Kidney (tissue), 13 donors: ENCODE measurements at regions not wholly inside any gene's neighbourhood (a gene's known extent, or its start where the extent isn't known, plus 50 kb on each side); places are given as distances from the start of the nearest gene placed in this dataset.

ENCODE experiments used
- DNase-seq, 5 donors: peaks; one replicate each; pipeline ENCODE4 v3.0.0-alpha.2; 2013 to 2020
- FAIRE-seq: peaks from 2 replicates; lab custom pipeline; 2012; peaks lifted over from hg19 to GRCh38; lab: Jason Lieb, UNC
- H3K27ac ChIP-seq, 2 donors: one replicate each; pipeline ENCODE4 v1.7.0; 2013; ENCODE audit warnings: low read depth in 2 of 2, low read length in 2 of 2, inconsistent platforms in 1 of 2
- H3K27me3 ChIP-seq: one replicate; pipeline ENCODE4 v1.7.1; 2013; ENCODE audit warnings: low read length, inconsistent platforms; ENCODE audit not compliant: control insufficient read depth, insufficient read depth
- H3K36me3 ChIP-seq, 3 donors: one replicate each; pipeline versions ENCODE4 v1.7.0 to v1.7.1; 2013; ENCODE audit warnings: low read length in 3 of 3, control low read depth in 1 of 3, inconsistent platforms in 1 of 3; ENCODE audit not compliant: insufficient read depth in 3 of 3, control insufficient read depth in 2 of 3
- H3K4me1 ChIP-seq, 3 donors: one replicate each; pipeline versions ENCODE4 v1.7.0 to v1.7.1; 2013; ENCODE audit warnings: low read length in 3 of 3, inconsistent platforms in 1 of 3, low read depth in 1 of 3; ENCODE audit not compliant: control insufficient read depth in 2 of 3, insufficient read depth in 2 of 3
- H3K4me3 ChIP-seq, 3 donors: one replicate each; pipeline versions ENCODE4 v1.7.0 to v1.8.1; 2013; ENCODE audit warnings: low read length in 3 of 3, control low read depth in 1 of 3, inconsistent platforms in 1 of 3
- H3K9ac ChIP-seq, 3 donors: one replicate each; pipeline versions ENCODE4 v1.7.0 to v1.7.1; 2013; ENCODE audit warnings: low read length in 3 of 3, control low read depth in 1 of 3, inconsistent platforms in 1 of 3
- H3K9me3 ChIP-seq, 3 donors: one replicate each; pipeline versions ENCODE4 v1.7.0 to v1.7.1; 2013; ENCODE audit warnings: low read length in 3 of 3, control low read depth in 1 of 3, inconsistent platforms in 1 of 3; ENCODE audit not compliant: control insufficient read depth in 2 of 3, insufficient read depth in 1 of 3
- intact Hi-C: fragments of 100-400 bp; cut with DNase I; formaldehyde crosslinking; loops from one replicate; pipeline ENCODE4 v1.11.1; 2022
- TF ChIP-seq, protein P1 (sequence below): IDR thresholded peaks from 3 replicates; pipeline ENCODE4 v1.5.1; 2012; ENCODE audit warnings: mild to moderate bottlenecking, moderate library complexity, borderline replicate concordance; ENCODE audit not compliant: insufficient read depth; ENCODE audit errors: extremely low read depth
- donor health status: control.
- donor health status: control.
- donor health status: control.
- donor health status: control.
- donor health status: control.
- donor health status: DM: yes; HTN: yes; CAD: no.
- donor health status: Normal renal cell carcinoma (clear cell type).

DNA sequence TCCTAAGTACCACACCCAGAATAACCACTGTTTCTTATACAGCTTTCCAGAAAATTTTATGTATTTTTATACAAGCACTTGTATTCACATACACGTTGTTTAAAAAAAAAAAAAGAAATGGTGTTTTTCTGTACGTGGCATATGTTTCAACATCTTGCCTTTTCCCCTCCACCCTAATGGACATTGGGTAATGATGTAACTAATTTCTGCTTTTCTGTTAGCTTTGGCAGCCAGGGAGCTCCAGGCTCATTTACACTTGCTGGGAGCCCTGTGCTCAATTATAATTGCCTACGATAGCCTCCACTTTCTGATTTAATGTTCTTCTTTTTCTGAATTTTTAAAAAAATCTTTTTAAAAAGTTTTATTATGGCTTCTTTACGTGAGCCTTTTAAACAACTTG lies 352.4 kb downstream of the UTRN start:
- FAIRE-seq (no peak), DNase-seq (no peak)
- no peaks in the 10 kb centered on the region for H3K9me3 ChIP-seq

DNA sequence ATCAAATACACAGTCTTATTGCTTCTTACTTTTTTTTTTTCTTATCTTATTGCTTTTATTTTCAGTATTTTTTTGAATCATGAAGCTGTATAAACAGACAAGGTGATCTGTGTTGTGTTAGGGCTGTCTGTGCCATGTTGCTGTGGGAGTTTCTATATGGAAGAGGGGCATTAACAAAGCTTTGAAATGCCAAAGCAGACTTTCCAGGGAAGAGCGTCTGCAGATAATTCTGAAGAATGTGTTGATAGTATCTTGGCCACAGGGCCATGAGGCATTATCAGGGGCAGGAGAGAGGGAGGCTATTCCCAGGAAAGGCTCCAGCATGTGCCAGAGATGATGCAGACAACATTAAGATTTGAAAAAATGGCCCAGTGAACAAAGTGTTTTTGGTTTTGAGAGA lies 354.5 kb downstream of the UTRN start:
- FAIRE-seq: no peak
- Histone ChIP-seq H3K4me3 (no peak overlapping the region), H3K9ac (no peak overlapping the region), H3K27ac (no peak overlapping the region), H3K27me3 (no peaks in the 10 kb centered on the region), H3K36me3 (no peaks in the 10 kb centered on the region), H3K9me3 (no peaks in the 10 kb centered on the region), H3K4me1 (no peaks in the 10 kb centered on the region)
- TF ChIP-seq, protein P1, sequence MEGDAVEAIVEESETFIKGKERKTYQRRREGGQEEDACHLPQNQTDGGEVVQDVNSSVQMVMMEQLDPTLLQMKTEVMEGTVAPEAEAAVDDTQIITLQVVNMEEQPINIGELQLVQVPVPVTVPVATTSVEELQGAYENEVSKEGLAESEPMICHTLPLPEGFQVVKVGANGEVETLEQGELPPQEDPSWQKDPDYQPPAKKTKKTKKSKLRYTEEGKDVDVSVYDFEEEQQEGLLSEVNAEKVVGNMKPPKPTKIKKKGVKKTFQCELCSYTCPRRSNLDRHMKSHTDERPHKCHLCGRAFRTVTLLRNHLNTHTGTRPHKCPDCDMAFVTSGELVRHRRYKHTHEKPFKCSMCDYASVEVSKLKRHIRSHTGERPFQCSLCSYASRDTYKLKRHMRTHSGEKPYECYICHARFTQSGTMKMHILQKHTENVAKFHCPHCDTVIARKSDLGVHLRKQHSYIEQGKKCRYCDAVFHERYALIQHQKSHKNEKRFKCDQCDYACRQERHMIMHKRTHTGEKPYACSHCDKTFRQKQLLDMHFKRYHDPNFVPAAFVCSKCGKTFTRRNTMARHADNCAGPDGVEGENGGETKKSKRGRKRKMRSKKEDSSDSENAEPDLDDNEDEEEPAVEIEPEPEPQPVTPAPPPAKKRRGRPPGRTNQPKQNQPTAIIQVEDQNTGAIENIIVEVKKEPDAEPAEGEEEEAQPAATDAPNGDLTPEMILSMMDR: no peak
- intact Hi-C loops: no loop called here
- no peak for DNase-seq

More for the DNA sequence above, 352.4 kb downstream of the UTRN start:
- no peaks in the 10 kb centered on the region for H3K4me1 ChIP-seq
- TF ChIP-seq, protein P1: no peak
- no peak overlapping the region for H3K9ac ChIP-seq
- H3K27ac ChIP-seq: no peak overlapping the region
- H3K27me3 ChIP-seq: no peaks in the 10 kb centered on the region
- H3K36me3 ChIP-seq: no peaks in the 10 kb centered on the region
- intact Hi-C loops: no loop called here
- H3K4me3 ChIP-seq: no peak overlapping the region

DNA sequence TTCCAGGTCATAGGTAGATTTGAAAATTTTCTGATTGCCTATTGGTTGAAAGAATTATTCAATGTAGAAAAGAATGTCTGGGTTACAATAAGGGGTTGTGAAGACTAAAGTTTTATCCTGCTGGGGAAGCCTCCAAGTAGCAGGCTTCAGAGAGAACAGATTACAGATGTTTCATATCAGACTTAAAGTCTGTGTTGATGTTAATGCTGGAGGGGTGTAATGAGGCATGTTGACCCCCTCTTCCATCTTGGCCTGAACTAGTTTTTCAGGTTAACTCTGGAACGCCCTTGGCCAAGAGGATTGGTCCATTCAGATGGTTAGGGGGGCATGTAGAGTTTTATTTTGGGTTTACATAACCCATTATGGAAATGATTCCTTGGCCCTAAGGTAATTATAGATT lies 356.2 kb downstream of the UTRN start:
- intact Hi-C loops: no loop called here
- no peak overlapping the region for H3K27ac ChIP-seq
- no peaks in the 10 kb centered on the region for H3K9me3 ChIP-seq
- no peak overlapping the region for H3K4me3 ChIP-seq
- H3K9ac ChIP-seq: no peak overlapping the region
- H3K27me3 ChIP-seq: no peaks in the 10 kb centered on the region
- no peaks in the 10 kb centered on the region for H3K4me1 ChIP-seq
- H3K36me3 ChIP-seq: no peaks in the 10 kb centered on the region
- no peak for FAIRE-seq
- no peak for DNase-seq
- TF ChIP-seq, protein P1: no peak

DNA sequence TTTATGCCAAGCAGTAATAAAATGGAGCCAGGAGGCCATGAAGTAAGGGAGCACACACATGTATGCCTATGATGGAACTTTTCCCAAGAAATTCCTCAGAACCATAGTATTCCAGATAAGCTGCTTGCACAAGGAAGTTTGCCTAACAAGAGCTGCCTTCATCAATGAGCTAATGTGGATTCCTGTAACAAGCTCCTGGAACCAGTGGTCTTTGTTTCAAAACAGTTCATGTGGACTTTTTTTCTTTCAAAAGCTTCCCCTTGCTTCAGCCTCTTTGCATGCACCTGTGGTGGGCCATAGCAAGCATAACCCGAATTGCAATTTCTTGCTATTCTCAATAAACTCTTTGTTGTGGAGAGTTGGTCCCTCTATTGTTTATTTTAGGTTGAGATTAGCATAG lies 359.6 kb downstream of the UTRN start:
- intact Hi-C loops: no loop called here
- TF ChIP-seq, protein P1: no peak
- H3K27me3 ChIP-seq: no peaks in the 10 kb centered on the region
- H3K9ac ChIP-seq: no peak overlapping the region
- H3K9me3 ChIP-seq: no peaks in the 10 kb centered on the region
- FAIRE-seq (no peak), DNase-seq (no peak)
- H3K36me3 ChIP-seq: no peaks in the 10 kb centered on the region
- peaks cover 0 to 5% (median 0%) of the 10 kb centered on the region in 3 donors for H3K4me1 ChIP-seq
- no peak overlapping the region for H3K4me3 ChIP-seq
- H3K27ac ChIP-seq: no peak overlapping the region
